ENCODE measurements at regions not wholly inside any gene's neighbourhood (a gene's known extent, or its start where the extent isn't known, plus 50 kb on each side); places are given as distances from the start of the nearest gene placed in this dataset.

- no peak for ATAC-seq (ENCODE audit: insufficient number of reproducible peaks, low FRiP score, low read depth)
- H3K36me3 ChIP-seq, result no peaks in the 10 kb centered on the region
- H3K27me3 ChIP-seq (replicated peaks; ENCODE audit: insufficient read depth), result no peaks in the 10 kb centered on the region
- H3K9me3 ChIP-seq, result no peaks in the 10 kb centered on the region
- TF ChIP-seq, protein P1, sequence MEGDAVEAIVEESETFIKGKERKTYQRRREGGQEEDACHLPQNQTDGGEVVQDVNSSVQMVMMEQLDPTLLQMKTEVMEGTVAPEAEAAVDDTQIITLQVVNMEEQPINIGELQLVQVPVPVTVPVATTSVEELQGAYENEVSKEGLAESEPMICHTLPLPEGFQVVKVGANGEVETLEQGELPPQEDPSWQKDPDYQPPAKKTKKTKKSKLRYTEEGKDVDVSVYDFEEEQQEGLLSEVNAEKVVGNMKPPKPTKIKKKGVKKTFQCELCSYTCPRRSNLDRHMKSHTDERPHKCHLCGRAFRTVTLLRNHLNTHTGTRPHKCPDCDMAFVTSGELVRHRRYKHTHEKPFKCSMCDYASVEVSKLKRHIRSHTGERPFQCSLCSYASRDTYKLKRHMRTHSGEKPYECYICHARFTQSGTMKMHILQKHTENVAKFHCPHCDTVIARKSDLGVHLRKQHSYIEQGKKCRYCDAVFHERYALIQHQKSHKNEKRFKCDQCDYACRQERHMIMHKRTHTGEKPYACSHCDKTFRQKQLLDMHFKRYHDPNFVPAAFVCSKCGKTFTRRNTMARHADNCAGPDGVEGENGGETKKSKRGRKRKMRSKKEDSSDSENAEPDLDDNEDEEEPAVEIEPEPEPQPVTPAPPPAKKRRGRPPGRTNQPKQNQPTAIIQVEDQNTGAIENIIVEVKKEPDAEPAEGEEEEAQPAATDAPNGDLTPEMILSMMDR (IDR thresholded peaks at IDR 0.05), result no peak
- no peak overlapping the region for H3K27ac ChIP-seq
- H3K4me1 ChIP-seq (ENCODE audit: control insufficient read depth in 1 of 2, low read depth in 2 of 2), result no peaks in the 10 kb centered on the region
- no peak for DNase-seq (ENCODE audit: low spot score)
- H3K4me3 ChIP-seq, result no peak overlapping the region
Measured at GRCh38 chr2:16401761-16402300, 263.8 kb downstream of the CYRIA start.

- DNase-seq (ENCODE audit: low spot score) (no peak), ATAC-seq (ENCODE audit: insufficient number of reproducible peaks, low FRiP score, low read depth) (no peak)
- Histone ChIP-seq H3K27me3 (replicated peaks; ENCODE audit: insufficient read depth) (no peaks in the 10 kb centered on the region), H3K4me1 (ENCODE audit: control insufficient read depth in 1 of 2, low read depth in 2 of 2) (no peaks in the 10 kb centered on the region), H3K4me3 (no peak overlapping the region), H3K9me3 (no peaks in the 10 kb centered on the region), H3K36me3 (no peaks in the 10 kb centered on the region), H3K27ac (no peak overlapping the region)
- TF ChIP-seq, protein P1 (IDR thresholded peaks at IDR 0.05), result no peak
Measured at GRCh38 chr2:16400127-16400623, 265.5 kb downstream of the CYRIA start.

GRCh38 chr2:16398486-16399043 lies 267.1 kb downstream of the CYRIA start:
- TF ChIP-seq, protein P1 (IDR thresholded peaks at IDR 0.05), result no peak
- Histone ChIP-seq H3K36me3 (no peaks in the 10 kb centered on the region), H3K4me1 (ENCODE audit: control insufficient read depth in 1 of 2, low read depth in 2 of 2) (no peaks in the 10 kb centered on the region), H3K27ac (no peak overlapping the region), H3K27me3 (replicated peaks; ENCODE audit: insufficient read depth) (no peaks in the 10 kb centered on the region), H3K4me3 (no peak overlapping the region), H3K9me3 (no peaks in the 10 kb centered on the region)
- no peak for ATAC-seq (ENCODE audit: insufficient number of reproducible peaks, low FRiP score, low read depth)
- no peak for DNase-seq (ENCODE audit: low spot score)

- no peak overlapping the region for H3K27ac ChIP-seq
- no peak for ATAC-seq (ENCODE audit: insufficient number of reproducible peaks, low FRiP score, low read depth)
- no peaks in the 10 kb centered on the region for H3K36me3 ChIP-seq
- H3K9me3 ChIP-seq, result no peaks in the 10 kb centered on the region
- H3K27me3 ChIP-seq (replicated peaks; ENCODE audit: insufficient read depth), result no peaks in the 10 kb centered on the region
- H3K4me3 ChIP-seq, result no peak overlapping the region
- TF ChIP-seq, protein P1 (IDR thresholded peaks at IDR 0.05), result no peak
- H3K4me1 ChIP-seq (ENCODE audit: control insufficient read depth in 1 of 2, low read depth in 2 of 2), result no peaks in the 10 kb centered on the region
- no peak for DNase-seq (ENCODE audit: low spot score)
Measured at GRCh38 chr2:16397681-16398475, 267.8 kb downstream of the CYRIA start.

DNA sequence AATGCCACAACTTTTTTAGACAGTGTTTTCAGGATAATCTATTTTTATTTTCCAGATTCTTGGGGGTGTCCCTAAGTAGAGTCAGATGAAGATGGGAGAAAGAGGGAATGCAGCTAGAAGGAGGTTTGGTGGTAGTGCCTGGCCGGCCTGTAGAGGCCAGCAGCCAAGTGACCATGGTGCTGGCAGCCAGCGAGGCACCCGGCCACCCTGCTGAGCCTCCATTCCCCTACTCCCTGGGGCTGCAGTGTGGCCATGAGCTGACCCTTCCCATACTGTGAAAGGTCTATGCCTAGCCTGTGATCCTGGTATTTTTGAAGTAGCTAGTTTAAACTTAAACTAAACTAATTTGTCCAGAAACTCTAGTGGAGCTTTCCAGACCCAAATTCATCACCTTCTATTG lies 268.6 kb downstream of the CYRIA start:
- DNase-seq (ENCODE audit: low spot score) (no peak), ATAC-seq (ENCODE audit: insufficient number of reproducible peaks, low FRiP score, low read depth) (no peak)
- no peak overlapping the region for H3K4me3 ChIP-seq
- no peak overlapping the region for H3K27ac ChIP-seq
- H3K36me3 ChIP-seq, result no peaks in the 10 kb centered on the region
- TF ChIP-seq, protein P1 (IDR thresholded peaks at IDR 0.05), result no peak
- H3K9me3 ChIP-seq, result no peaks in the 10 kb centered on the region
- H3K4me1 ChIP-seq (ENCODE audit: control insufficient read depth in 1 of 2, low read depth in 2 of 2), result no peaks in the 10 kb centered on the region
- H3K27me3 ChIP-seq (replicated peaks; ENCODE audit: insufficient read depth), result no peaks in the 10 kb centered on the region
